Hindlimb muscle (tissue), 1 donor: ENCODE measurements at regions not wholly inside any gene's neighbourhood (a gene's known extent, or its start where the extent isn't known, plus 50 kb on each side); places are given as distances from the start of the nearest gene placed in this dataset.
"Not testable (repeated sequence)": the region's sequence is repeated elsewhere in the genome, so short reads cannot be mapped to it uniquely, and the experiment has no call there.

Source experiments
- DNase-seq: peaks from one replicate; pipeline ENCODE4 v3.0.0-alpha.2; 2013

- DNase-seq = no peak
Measured at GRCh38 chr12:126210448-126210847, 1145.2 kb downstream of the AACS start.

GRCh38 chr12:126212824-126213223 is 1147.6 kb downstream of the AACS start:
- no peak for DNase-seq

DNA sequence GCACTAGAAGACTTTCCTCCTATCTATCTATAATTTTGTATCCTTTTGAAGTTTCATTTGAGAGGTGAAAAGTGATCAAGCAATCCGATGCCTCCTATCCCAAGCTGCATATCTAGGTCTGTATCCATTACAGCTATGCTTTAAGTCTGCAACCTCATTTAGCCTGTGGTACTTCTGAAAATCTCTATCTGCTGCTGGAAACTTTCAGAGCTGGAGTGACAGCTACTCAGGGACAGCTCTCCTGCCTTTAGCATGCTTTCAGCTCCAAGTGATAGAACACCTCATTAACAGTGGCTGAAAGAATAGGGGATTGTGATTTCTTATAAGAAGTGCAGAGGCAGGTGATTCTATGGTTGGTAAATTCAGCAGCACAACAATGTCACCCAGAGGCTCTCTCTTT is 1153.5 kb downstream of the AACS start:
- no peak for DNase-seq

DNA sequence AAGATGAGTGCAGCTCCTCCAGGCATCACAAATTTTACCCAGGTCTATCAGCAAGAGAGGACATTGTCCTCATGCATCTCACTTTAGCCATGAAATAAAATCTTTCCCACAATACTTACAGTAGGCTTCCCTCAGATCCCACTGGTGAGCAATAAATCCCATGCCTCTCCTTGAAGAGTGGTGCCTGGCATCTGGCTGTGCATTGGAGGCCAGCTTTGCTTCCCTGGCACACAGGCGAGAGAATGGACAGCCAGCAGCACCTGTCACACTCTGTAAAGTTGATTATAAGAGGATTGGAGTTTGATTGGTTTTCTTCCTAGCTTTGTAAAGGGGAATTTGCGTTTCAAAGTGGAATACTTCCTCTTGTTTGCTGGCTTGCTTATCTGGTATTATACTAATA is 1153.9 kb downstream of the AACS start:
- DNase-seq = no peak

DNA sequence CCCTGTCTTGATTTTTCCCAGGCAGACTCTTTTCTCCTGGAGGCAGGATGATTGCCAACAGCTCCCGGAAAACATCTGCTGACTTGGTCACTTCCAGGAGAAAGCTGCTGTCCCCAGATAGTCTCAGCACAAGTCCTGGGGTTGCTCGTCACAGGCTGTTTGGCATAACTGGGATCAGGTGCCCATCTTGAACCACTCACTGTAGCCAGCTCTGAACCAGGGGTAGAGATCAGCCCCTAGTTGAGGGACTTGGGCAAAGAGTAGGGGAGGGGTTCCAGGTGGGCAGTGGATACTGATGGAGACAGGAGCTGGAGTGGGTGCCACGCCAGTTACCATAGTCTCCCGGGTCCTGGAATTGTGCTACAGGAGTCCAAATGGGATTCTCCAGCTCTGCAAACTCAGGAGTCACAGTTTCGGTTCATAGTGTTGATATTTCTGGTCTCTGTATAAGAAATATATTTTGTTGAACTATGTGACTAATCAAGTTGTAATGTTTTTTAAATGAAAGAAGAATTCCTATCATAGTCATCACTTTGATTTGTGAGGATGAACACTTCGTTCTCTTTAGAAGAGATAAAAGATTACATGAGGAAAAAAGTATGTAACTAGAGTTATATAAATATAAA is 1154.5 kb downstream of the AACS start:
- no peak for DNase-seq

DNA sequence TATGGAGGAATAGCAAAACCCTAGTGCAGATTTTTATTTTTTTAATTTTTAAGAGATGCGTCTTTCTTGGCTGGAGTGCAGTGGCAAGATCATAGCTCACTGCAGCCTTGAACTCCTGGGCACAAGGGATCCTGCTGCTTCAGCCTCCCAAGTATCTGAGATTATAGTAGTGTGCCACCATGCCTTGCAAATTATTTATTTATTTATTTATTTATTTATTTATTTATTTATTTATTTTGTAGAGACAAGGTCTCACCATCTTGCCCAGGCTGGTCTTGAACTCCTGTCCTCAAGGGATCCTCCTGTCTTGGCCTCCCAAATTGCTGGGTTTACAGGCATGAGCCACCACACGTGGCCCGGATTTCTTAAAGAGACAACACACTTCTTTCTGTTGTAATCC is 1158.8 kb downstream of the AACS start:
- no peak for DNase-seq

DNA sequence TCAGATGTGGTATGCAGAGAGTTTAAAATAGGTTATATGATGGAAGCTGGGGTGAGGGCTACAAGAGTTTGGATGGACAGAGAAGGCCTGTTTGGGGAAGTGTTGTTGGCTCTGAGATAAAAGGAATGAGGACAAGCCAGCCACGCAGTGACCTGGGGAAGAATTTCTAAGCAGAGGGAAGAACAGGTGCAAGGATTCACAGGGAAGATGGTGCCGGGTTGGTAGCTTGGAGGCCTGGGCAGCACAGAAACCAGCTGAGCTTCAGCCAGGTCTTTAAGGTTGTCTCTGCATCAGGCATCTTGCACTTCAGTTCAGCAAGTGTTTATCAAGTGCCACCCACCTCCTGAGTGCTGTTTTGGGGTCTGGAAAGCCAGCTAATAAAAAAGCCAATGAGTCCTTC is 1163.7 kb downstream of the AACS start:
- DNase-seq = no peak

DNA sequence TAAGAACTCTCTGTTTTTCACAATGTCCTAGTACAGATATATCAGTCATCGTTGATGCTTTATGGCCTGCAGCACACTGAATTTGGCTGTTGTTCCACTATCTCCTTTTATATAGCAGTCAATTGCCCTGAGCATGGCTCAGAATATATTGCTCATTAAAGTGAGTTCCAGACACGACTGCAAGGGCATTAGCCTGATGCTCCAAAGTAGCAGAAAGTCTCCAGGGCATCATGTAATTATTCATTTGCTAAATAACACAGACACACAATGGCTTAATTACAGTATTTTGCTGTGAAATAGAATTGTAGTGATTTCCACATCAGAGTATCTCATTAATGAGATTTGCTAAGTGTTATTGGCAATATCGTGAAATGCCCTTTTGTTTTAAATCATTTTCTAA is 1167.5 kb downstream of the AACS start:
- no peak for DNase-seq

DNA sequence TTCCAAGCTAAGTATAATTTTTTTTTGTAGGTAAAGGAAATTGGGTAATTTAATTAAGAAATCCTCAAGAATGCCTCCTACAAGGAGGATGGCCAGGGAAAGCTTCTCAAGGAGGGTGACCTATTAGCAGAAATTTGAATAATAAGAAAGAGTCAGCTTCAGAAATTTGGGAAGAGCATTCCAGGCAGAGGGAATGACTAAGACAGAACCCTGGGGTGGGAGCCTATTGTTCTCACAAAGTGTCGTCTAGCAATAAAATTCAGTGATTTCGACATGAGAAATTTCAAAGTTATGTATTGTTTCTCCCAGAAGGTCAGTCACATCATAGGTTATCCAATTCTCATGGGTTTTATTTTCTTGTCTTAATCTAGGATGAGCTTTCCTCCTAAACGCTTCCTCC is 1168.4 kb downstream of the AACS start:
- DNase-seq = no peak

DNA sequence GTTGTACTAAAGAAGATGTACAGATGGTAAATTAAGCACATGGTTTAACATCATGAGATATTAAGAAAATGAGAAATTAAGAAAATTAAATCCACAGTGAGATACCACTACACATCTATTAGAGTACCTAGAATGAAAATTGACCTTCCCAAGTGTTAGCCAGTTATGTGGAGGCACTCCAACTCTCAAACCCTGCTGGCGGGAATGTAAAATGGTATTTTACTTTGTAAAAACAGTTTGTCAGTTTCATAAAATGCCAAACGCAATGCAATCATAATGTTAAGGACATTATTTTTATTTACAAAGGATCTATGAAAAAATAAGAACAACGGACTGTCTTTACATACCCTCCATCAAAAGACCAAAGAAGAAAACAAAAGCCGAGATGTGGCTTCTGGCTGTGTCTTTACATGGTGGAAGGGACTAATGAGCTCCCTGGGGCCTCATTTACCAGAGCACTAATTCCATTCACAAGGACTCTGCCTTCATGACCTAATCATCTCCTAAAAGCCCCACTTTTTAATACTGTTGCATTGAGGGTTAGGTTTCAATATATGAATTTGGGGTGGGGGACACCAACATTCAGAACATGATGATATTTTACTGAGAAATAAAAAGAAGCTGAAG is 1178.7 kb downstream of the AACS start:
- DNase-seq = no peak

GRCh38 chr12:126247936-126248335 is 1182.7 kb downstream of the AACS start:
- DNase-seq = no peak

- DNase-seq = no peak
Measured at GRCh38 chr12:126248871-126249403, 1183.7 kb downstream of the AACS start.

- DNase-seq = no peak
Measured at GRCh38 chr12:126258190-126258589, 1193.0 kb downstream of the AACS start.

- DNase-seq = no peak
Measured at GRCh38 chr12:126262829-126263228, 1197.6 kb downstream of the AACS start.

GRCh38 chr12:126268222-126268621 is 1203.0 kb downstream of the AACS start:
- no peak for DNase-seq

GRCh38 chr12:126271159-126271558 is 1205.9 kb downstream of the AACS start:
- no peak for DNase-seq

DNA sequence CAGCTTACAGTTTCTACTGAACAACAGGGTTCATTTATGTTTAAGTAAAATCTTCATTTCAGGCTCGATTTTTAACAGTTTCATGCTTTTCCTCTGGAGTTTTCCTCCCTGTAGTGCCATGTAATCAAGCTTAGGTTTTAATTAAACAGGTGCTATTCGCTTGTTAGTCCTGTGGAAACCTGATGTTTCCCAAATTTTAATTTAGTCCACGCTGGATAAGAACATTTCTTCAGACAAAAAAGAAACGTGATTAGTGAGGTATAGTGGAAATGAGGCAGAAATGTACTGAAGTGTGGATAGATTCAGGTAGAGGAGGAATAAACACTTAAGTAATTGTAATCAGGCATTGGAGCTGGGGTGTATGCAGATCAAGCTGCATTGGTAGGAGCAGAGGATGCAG is 1217.5 kb downstream of the AACS start:
- DNase-seq = no peak

GRCh38 chr12:126286203-126286602 is 1221.0 kb downstream of the AACS start:
- no peak for DNase-seq

- no peak for DNase-seq
Measured at GRCh38 chr12:126290456-126290855, 1225.2 kb downstream of the AACS start.

DNA sequence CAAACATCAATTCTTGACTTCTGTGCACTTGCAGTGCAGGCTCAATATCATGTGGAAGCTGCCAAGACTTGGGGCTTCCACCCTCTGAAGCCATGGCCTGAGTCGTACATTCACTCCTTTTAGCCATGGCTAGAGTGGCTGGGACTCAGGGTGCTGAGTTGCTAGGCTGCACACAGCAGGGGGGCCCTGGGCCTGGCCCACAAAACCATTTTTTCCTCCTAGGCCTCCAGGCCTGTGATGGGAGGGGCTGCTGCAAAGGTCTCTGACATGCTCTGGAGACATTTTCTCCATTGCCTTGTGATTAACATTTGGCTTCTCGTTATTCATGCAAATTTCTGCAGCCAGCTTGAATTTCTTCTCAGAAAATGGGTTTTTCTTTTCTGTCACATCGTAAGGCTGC is 1226.8 kb downstream of the AACS start:
- DNase-seq = not testable (repeated sequence)

DNA sequence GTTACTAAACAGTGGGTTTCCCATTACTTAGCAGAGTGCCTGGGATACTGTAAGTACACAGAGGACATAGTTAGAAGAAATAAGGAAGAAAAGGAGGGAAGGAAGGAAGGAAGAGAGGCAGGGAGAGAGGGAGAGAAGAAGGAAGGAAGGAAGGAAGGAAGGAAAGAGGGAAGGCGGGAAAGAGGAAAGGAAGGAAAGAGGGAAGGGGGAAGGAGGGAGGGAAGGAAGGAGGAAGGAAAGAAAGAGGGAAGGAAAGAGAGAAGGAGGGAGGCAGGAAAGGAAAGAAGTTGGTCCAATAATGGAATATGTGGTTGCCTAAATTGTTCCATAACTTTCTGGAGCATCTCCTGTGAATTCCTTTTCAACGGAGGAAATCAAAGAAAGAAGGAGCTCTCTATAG is 1230.4 kb downstream of the AACS start:
- DNase-seq = no peak

DNA sequence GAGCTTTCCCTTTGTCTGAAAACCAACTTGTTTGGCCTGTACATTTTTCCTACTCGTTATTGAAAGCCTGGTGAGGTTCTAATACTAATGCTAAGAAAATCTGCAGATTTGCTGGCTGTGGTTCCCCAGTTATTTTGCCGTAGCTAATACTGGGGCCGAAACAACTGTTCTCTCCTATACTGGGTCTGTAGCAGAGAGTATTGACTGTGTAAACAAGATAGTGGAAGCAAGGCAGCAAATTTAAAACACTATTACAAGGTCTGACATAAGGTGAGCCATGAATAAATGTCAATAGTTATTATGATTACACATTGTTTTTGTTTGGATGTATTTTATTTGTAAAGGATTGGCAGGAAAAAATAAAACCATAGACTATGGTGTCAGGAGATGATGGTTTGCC is 1244.0 kb downstream of the AACS start:
- no peak for DNase-seq

DNA sequence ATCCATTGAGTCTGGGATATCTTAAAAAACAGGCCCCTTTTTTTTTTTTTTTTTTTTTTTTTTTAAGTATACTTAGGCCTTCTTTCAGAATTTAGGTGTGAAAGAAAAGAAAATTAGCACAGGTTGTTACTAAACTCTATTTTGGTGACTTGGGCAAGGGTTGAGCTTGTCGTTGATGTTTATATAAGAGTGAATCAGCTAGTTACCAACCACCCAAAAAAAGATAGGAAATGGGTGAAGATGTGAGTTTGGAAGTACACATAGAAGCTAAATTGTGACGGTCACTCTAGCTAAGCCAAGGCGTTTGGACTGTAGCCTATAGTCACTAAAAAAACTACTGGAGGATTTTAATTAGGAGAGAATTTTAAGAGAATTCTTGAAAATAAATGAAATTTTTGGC is 1247.2 kb downstream of the AACS start:
- DNase-seq = no peak

GRCh38 chr12:126316411-126316810 is 1251.2 kb downstream of the AACS start:
- DNase-seq = no peak
